AG09319 (cell line): ENCODE measurements at regions not wholly inside any gene's neighbourhood (a gene's known extent, or its start where the extent isn't known, plus 50 kb on each side); places are given as distances from the start of the nearest gene placed in this dataset.

Source experiments
- DNase-seq: peaks from one replicate; pipeline ENCODE4 v3.0.0-alpha.2; 2010; ENCODE audit warnings: low read depth; ENCODE audit errors: extremely low read depth
- CTCF ChIP-seq: IDR thresholded peaks from 2 replicates; pipeline ENCODE4 v1.5.1; 2011; ENCODE audit warnings: low read depth, mild to moderate bottlenecking, inconsistent platforms, low read length, moderate library complexity

- no peak for TF ChIP-seq CTCF
- DNase-seq = no peak
These were observed 186.8 kb downstream of the ZEB2 start for GRCh38 chr2:144333143-144333555.

- no peak for TF ChIP-seq CTCF
These were observed 187.4 kb downstream of the ZEB2 start for GRCh38 chr2:144332356-144333142.

GRCh38 chr2:144331674-144332355, 188.1 kb downstream of the ZEB2 start:
- TF ChIP-seq CTCF = peak; percentile 40
- no peak for DNase-seq

More at GRCh38 chr2:144332356-144333142, 187.4 kb downstream of the ZEB2 start:
- DNase-seq = peak; percentile 64

GRCh38 chr2:144330951-144331673, 188.8 kb downstream of the ZEB2 start:
- no peak for TF ChIP-seq CTCF
- DNase-seq = no peak

- DNase-seq = no peak
- TF ChIP-seq CTCF = no peak
These were observed 190.4 kb downstream of the ZEB2 start for GRCh38 chr2:144329472-144329871.

GRCh38 chr2:144328938-144329337, 191.0 kb downstream of the ZEB2 start:
- no peak for TF ChIP-seq CTCF
- no peak for DNase-seq

- DNase-seq = no peak
- TF ChIP-seq CTCF = no peak
These were observed 193.1 kb downstream of the ZEB2 start for GRCh38 chr2:144326825-144327224.
